Activated CD4-positive, alpha-beta memory T cell treated with anti-CD3 and anti-CD28 coated beads for 36 hours (primary cell): ENCODE measurements at regions not wholly inside any gene's neighbourhood (a gene's known extent, or its start where the extent isn't known, plus 50 kb on each side); places are given as distances from the start of the nearest gene placed in this dataset.

Source experiments
- CTCF ChIA-PET: fragments of 350-600 bp; sonication (Branson Sonifier 250); formaldehyde crosslinking; loops from one replicate; lab custom pipeline; 2021; ENCODE audit warnings: antibody characterized with exemption, inconsistent platforms; lab: Charles Lee
- POLR2A ChIA-PET: fragments of 350-600 bp; sonication (Branson Sonifier 250); formaldehyde crosslinking; loops from one replicate; lab custom pipeline; 2021; ENCODE audit warnings: antibody characterized with exemption; lab: Charles Lee
- DNase-seq: peaks from one replicate; pipeline ENCODE4 v3.0.0-alpha.2; 2020
- H3K27ac Mint-ChIP-seq: one replicate; pipeline ENCODE4 v1.8.0; 2021; ENCODE audit warnings: mixed read lengths
- H3K27me3 Mint-ChIP-seq: one replicate; pipeline ENCODE4 v1.8.0; 2021; ENCODE audit warnings: mixed read lengths
- H3K36me3 Mint-ChIP-seq: one replicate; pipeline ENCODE4 v1.8.0; 2021; ENCODE audit warnings: mixed read lengths
- H3K4me1 Mint-ChIP-seq: one replicate; pipeline ENCODE4 v1.8.0; 2021; ENCODE audit warnings: low read depth, mixed read lengths
- H3K4me3 Mint-ChIP-seq: one replicate; pipeline ENCODE4 v1.8.0; 2021; ENCODE audit warnings: mild to moderate bottlenecking, mixed read lengths
- H3K9me3 Mint-ChIP-seq: one replicate; pipeline ENCODE4 v1.8.0; 2021; ENCODE audit warnings: mixed read lengths
- intact Hi-C: fragments of 100-400 bp; cut with micrococcal nuclease; formaldehyde crosslinking; loops from one replicate; pipeline ENCODE4 v1.15.1; 2023

DNA sequence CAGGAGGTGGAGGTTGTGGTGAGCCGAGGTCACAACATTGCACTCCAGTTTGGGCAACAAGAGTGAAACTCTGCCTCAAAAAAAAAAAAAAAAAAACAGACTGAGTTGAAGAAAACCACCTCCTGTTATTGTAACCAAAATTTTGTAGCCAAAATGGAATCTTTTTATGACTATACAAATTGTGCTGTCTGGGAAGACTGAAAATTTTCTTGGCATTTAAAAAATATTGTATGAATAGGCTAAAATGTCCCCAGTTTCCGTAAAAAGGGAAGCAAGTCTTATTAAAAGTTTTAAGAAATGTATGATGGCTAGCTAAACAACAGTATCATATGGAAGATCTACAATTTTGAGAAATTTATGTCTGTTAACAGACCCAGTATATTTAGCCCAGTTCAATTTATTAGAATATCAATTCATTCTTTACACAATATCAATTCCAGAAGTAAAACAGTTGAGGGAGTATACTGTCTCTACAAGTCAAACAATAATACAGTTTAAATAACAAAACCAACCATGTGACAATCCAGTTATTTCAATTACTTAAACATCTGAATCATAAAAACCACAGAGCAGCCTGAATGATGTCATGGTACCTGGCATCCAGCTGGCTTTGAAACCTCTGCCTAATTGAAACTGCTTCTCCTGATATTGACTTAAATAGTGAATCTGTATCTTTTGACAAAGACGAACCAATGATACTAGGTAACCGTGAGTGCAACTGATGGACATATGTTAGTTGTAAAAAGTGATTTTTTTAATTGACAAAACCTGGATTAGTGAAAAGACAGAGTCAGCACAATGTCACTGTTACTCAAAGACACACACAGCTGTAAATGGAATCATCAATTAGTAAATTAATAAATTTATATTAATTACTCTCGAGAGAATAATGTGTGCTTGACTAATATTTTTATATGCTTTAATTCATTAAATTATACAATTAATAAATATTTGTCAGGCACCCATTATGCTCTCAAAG, 166.6 kb upstream of the MARCKS start:
- Mint-ChIP-seq H3K4me3 (no peak overlapping the region), H3K27ac (no peak overlapping the region), H3K27me3 (no peaks in the 10 kb centered on the region), H3K36me3 (no peaks in the 10 kb centered on the region), H3K4me1 (no peaks in the 10 kb centered on the region), H3K9me3 (no peaks in the 10 kb centered on the region)
- POLR2A ChIA-PET, result interaction anchor here (0.5 to 0.8 kb wide), 2 partner anchors 16 to 269 kb away, joined by 6 read pairs; no protein-coding TSS in a partner anchor
- intact Hi-C loops, result loop anchor here (1.0 to 5.0 kb wide), 2 partner anchors 59 to 167 kb away; partner anchors contain the start of gene MARCKS
- CTCF ChIA-PET, result interaction anchor here (0.7 kb wide), 1 partner anchor 219 kb away, joined by 3 read pairs; no protein-coding TSS in a partner anchor
- peak; percentile 16 for DNase-seq

DNA sequence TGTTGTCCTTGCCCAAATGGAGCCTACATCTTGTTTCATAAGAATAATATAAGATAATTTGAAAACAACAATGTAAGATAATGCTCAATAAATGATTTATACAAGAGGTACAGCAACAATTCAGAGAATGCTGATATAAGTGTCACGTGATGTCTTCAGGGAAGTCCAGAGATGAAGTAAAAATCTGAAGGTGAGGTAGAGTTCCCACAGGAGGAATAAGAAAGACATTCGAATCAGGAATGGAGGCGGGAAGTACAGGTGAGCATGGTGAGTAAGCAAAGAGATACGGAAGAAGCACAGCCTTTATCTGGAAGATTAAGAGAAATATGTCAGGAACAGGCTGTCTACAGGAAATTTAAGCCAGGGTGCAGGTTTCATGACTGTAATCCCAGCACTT, 165.9 kb upstream of the MARCKS start:
- H3K36me3 Mint-ChIP-seq, result no peaks in the 10 kb centered on the region
- ChIA-PET POLR2A (interaction anchor here (0.5 to 0.8 kb wide), 2 partner anchors 16 to 268 kb away, joined by 6 read pairs; no protein-coding TSS in a partner anchor), CTCF (no interaction called here)
- H3K4me3 Mint-ChIP-seq, result no peak overlapping the region
- no peaks in the 10 kb centered on the region for H3K4me1 Mint-ChIP-seq
- H3K9me3 Mint-ChIP-seq, result no peaks in the 10 kb centered on the region
- H3K27ac Mint-ChIP-seq, result no peak overlapping the region
- DNase-seq, result no peak
- intact Hi-C loops, result loop anchor here (5.0 kb wide), 1 partner anchor 166 kb away; the partner anchor contains the start of gene MARCKS
- no peaks in the 10 kb centered on the region for H3K27me3 Mint-ChIP-seq

DNA sequence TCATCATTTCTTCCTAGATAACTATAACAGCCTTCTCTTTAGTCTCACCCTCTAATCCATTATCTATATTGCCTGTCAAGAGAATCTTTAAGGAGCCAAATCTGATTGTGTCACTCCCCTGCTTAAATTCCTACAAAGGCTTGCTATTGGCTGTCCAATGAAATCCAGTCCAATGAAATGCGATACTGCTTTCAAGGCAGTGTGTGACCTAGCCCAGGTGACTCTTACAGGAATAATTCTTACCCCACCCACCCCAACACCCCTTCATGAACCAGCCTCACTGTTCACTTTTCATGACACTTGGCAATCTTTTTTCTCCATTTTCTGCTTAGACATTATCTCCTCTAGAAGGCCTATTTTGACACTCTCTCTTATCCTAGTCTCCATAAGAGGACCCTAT, 163.3 kb upstream of the MARCKS start:
- no peak overlapping the region for H3K27ac Mint-ChIP-seq
- POLR2A ChIA-PET, result no interaction called here

DNA sequence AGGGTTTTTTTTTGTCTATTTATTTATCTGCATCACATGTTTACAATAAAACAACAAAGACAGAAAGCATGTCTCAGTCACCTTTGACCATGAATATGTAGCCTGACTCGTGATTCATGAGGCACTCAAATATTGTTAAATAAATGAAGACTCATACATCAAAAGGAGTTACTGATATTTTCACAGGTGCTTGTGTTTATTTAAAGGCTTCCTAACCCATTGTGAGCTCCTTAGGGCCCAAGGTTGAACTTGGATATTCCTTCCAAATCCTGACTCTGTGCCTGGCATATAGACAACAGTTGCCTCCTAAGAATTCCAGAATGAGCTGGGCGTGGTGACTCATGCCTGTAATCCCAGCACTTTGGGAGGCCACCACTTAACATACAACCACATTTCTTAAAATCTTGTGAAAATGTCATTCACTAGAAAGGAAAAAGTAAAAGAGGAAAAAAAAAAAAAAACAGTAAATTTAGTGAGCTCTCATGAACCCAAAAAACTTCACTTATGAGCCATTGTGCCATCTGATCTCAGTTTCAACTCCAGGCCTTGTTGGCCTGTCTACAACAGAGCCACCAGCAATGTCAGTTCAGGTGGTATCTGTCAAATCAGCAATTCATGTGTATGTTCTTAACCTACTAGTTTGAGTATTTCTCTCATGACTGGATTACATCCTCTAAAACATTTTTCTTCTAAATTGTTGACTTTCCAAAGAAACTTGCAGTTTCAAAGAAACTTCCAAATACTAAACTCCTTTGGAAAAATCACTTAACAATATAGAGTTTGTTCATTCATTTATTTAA, 162.7 kb upstream of the MARCKS start:
- H3K27me3 Mint-ChIP-seq, result no peaks in the 10 kb centered on the region
- POLR2A ChIA-PET, result no interaction called here
- H3K4me3 Mint-ChIP-seq, result no peak overlapping the region
- intact Hi-C loops, result loop anchor here (5.0 kb wide), 1 partner anchor 163 kb away; the partner anchor contains the start of gene MARCKS
- no peaks in the 10 kb centered on the region for H3K9me3 Mint-ChIP-seq
- DNase-seq, result no peak
- no peaks in the 10 kb centered on the region for H3K36me3 Mint-ChIP-seq
- H3K4me1 Mint-ChIP-seq, result no peaks in the 10 kb centered on the region
- H3K27ac Mint-ChIP-seq, result no peak overlapping the region
- CTCF ChIA-PET, result no interaction called here

More for the DNA sequence above, 163.3 kb upstream of the MARCKS start:
- Mint-ChIP-seq H3K27me3 (no peaks in the 10 kb centered on the region), H3K36me3 (no peaks in the 10 kb centered on the region), H3K4me3 (no peak overlapping the region), H3K9me3 (no peaks in the 10 kb centered on the region), H3K4me1 (no peaks in the 10 kb centered on the region)
- DNase-seq, result no peak
- CTCF ChIA-PET, result no interaction called here
- intact Hi-C loops, result loop anchor here (5.0 kb wide), 1 partner anchor 163 kb away; the partner anchor contains the start of gene MARCKS

DNA sequence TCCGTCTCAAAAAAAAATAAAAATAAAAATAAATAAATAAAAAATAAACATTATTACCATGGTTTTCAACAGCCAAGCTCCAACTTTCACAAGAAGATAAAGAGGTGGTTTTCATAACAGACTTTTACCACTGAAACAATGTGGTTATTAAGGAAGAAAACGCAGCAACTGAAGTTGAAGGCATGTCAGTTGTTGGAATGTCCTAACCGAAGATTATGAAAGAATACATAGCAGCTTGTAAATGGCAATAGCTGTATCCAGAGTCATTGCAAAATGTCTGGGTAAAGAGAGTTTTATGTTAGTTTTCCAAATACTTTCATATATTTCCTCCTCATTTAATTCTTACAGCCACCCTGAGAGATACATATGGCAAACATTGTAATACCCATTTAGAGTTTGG, 161.6 kb upstream of the MARCKS start:
- Mint-ChIP-seq H3K27me3 (no peaks in the 10 kb centered on the region), H3K4me1 (no peaks in the 10 kb centered on the region), H3K36me3 (no peaks in the 10 kb centered on the region), H3K9me3 (no peaks in the 10 kb centered on the region), H3K4me3 (no peak overlapping the region), H3K27ac (no peak overlapping the region)
- POLR2A ChIA-PET, result no interaction called here
- CTCF ChIA-PET, result interaction anchor here (0.6 kb wide), 1 partner anchor 1596 kb away, joined by 3 read pairs; no protein-coding TSS in a partner anchor
- DNase-seq, result no peak
- intact Hi-C loops, result no loop called here

DNA sequence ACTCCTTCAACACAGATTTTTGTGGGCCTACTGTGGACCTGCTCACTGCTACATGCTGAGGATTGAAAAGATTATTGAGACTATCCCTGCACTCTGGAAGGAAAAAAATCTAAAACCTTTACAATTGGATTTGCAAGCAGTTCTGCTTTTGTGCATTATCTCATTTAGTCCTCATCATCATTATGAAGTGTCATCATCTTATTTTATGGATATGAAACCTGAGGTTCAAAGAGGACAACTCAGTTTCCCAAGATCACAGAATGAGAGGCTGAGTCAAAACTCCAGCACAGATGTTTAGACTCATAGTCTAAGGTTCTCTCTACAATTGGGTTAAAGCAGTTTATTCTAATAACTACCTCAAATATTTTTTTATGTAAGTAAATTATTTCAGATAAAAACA, 160.2 kb upstream of the MARCKS start:
- H3K27ac Mint-ChIP-seq, result no peak overlapping the region
- ChIA-PET POLR2A (no interaction called here), CTCF (no interaction called here)
- no peaks in the 10 kb centered on the region for H3K27me3 Mint-ChIP-seq
- H3K4me1 Mint-ChIP-seq, result no peaks in the 10 kb centered on the region
- intact Hi-C loops, result no loop called here
- DNase-seq, result no peak
- H3K4me3 Mint-ChIP-seq, result no peak overlapping the region
- no peaks in the 10 kb centered on the region for H3K36me3 Mint-ChIP-seq
- H3K9me3 Mint-ChIP-seq, result no peaks in the 10 kb centered on the region

DNA sequence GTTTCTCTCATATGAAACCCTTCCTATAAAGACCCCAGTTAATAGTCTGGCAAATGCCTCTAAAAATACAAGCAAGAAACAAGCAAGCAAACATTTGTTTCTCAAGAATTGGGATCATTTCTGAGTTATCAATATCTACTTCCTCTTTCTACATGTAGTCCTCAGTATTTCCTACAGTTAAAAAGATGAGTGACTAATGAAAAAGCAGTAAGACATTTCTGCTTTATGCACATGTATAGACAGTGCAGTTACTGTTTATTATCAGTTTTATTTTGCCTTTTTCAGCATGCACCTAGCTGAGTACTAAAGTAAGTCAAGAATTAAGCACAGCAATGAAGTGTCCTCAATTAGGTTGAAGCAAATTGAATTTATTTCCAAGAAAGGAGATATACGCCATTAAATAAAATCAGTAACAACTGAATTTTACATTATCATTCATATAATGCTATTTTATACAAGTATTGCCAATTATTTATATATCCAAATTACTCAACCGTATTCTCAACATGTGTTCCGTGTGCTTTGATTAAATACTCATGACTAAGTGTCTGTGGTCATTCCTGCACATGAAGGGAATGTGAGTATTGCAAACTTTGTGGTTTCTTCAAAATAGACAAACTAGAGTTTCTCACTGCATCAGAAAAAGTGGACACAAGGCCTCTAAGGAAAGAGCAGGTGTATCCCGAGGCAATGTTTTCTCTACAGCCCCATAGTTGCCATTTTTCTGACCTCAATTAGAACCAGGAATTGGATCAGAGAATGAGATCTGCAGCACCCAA, 159.3 kb upstream of the MARCKS start:
- Mint-ChIP-seq H3K36me3 (no peaks in the 10 kb centered on the region), H3K4me1 (no peaks in the 10 kb centered on the region), H3K9me3 (no peaks in the 10 kb centered on the region), H3K27me3 (no peaks in the 10 kb centered on the region), H3K27ac (no peak overlapping the region), H3K4me3 (no peak overlapping the region)
- DNase-seq, result no peak
- ChIA-PET CTCF (no interaction called here), POLR2A (no interaction called here)
- intact Hi-C loops, result no loop called here

DNA sequence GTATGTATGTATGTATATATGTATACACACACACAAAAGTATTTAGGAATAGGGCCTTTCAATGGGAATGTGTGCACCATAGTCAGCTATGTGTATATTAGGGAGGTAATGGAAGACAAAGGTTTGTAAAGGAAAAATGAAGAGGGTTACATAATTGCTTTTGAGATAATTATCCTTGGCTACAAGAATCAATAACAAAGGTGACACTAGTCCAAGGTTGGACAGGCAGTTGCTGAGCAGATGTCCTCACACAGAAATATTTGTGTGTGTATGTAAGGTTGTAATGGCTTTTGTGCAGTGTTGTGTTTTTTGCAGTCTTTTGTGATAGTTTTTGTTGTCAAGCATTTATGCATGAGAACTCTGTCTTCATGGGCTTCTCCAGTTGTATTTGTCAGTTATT, 157.9 kb upstream of the MARCKS start:
- Mint-ChIP-seq H3K4me3 (no peak overlapping the region), H3K36me3 (no peaks in the 10 kb centered on the region), H3K4me1 (no peaks in the 10 kb centered on the region), H3K27ac (no peak overlapping the region), H3K9me3 (no peaks in the 10 kb centered on the region), H3K27me3 (no peaks in the 10 kb centered on the region)
- ChIA-PET CTCF (no interaction called here), POLR2A (no interaction called here)
- no peak for DNase-seq
- intact Hi-C loops, result no loop called here

DNA sequence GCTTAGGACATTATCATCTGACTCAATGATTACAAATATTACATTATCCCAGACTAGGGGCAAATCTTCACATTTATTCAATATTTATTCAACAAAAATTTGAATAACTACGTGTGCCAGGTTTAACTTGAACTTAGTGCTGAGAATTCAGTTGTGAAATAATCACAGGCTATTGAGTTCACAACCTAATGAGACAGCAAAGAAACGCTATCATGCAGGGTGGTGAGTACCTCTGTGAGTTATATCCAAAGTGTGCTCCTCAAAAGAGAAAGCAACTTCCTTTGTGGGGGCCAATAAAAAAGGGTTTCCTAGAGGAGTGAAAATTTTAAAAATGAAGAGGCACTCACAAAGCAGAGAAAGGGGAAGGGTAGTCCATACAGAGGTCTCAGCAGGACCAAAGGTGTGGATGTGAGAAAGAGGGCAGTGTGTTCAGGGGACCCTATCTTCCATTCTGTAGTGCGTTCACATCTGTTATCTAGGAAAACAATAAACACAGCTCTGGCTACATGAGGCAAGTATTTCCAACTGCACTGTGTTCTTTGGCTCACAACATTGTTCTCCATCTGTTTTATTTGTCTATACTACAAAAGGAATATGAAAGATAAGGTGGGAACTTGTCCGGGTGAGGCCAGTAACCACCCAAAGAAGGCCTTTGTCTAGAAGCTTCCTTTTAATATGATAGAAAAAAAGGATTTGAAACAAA, 155.4 kb upstream of the MARCKS start:
- ChIA-PET CTCF (interaction anchor here (0.5 kb wide), 1 partner anchor 1391 kb away, joined by 3 read pairs; no protein-coding TSS in a partner anchor), POLR2A (no interaction called here)

DNA sequence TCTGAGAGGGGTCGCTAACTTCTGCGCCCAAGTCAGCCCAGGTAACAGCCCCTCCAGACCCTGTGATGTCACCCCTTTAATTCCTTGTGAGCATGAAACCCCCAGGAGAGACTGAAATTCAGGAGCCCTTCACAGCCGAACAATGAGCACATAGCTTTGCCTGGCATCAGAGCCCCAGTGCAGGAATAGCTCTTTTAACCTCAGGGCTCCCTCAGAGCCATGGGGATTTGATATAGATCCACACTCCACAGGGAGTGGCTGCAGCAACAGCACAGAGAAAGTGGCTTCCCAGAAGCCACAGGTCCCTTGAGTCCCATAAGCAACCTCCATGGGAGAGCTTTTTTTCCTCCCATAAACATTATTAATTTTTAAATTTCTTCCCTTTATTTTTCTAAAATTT, 150.0 kb upstream of the MARCKS start:
- ChIA-PET POLR2A (interaction anchor here (0.8 kb wide), 1 partner anchor 16 kb away, joined by 6 read pairs; no protein-coding TSS in a partner anchor), CTCF (no interaction called here)
- Mint-ChIP-seq H3K27me3 (peaks cover 1% of the 10 kb centered on the region), H3K27ac (no peak overlapping the region), H3K4me3 (no peak overlapping the region), H3K36me3 (no peaks in the 10 kb centered on the region), H3K9me3 (no peaks in the 10 kb centered on the region), H3K4me1 (no peaks in the 10 kb centered on the region)
- DNase-seq, result no peak
- intact Hi-C loops, result no loop called here

More for the DNA sequence above, 155.4 kb upstream of the MARCKS start:
- Mint-ChIP-seq H3K4me1 (no peaks in the 10 kb centered on the region), H3K4me3 (no peak overlapping the region), H3K27ac (no peak overlapping the region), H3K36me3 (no peaks in the 10 kb centered on the region), H3K27me3 (no peaks in the 10 kb centered on the region), H3K9me3 (no peaks in the 10 kb centered on the region)
- intact Hi-C loops, result no loop called here
- no peak for DNase-seq

DNA sequence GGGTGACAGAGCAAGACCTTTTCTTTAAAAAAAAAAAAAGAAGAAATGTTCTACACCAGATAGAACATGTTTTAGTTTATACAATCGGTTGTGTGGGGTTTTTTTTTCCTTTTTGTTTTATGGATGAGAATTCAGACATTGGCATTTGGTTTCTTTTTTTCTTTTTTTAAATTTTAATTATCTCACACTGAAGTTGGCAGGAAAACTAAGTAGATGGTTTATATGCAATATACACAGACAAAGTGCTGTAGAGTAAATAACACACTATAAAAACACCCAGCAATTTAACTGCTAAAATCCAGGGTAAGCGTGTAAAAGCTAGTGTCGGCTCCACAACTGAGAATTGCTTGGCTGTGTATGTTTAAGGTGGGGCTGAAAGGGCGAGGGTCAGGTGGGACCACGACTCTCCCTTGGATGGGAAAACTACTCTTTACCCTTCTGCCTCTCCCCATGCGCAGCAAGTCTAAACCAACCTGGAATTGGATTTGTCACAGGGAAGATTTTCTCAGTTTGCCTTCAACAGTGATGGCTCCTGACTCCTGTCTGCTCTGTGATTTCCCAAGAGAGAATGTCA, 147.1 kb upstream of the MARCKS start:
- no peak for DNase-seq
- POLR2A ChIA-PET, result no interaction called here
- H3K27ac Mint-ChIP-seq, result no peak overlapping the region
- no peaks in the 10 kb centered on the region for H3K9me3 Mint-ChIP-seq
- H3K36me3 Mint-ChIP-seq, result no peaks in the 10 kb centered on the region
- H3K4me1 Mint-ChIP-seq, result no peaks in the 10 kb centered on the region
- intact Hi-C loops, result no loop called here
- CTCF ChIA-PET, result no interaction called here
- peaks cover 1% of the 10 kb centered on the region for H3K27me3 Mint-ChIP-seq
- no peak overlapping the region for H3K4me3 Mint-ChIP-seq
